ENCODE measurements at regions not wholly inside any gene's neighbourhood (a gene's known extent, or its start where the extent isn't known, plus 50 kb on each side); places are given as distances from the start of the nearest gene placed in this dataset.

DNA sequence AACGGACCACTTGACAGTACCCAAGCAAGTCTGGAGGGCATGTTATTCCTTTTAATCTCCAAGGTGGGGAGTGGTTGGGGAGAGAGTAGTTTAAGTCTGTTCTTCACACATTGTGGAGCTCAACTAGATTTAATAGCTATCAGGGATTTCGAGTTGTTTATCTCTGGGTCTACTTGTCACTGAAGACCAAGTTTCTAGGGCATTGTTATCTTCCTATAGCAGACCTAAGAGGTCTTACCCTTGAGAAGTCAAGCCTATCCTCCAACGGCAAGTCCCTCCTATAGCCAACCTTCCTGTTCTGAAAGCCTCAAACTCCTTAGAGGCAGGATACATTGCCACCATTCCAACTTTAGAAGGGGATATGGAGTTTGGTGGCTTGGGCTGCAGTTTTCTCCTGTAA is 164.5 kb upstream of the MOCS1 start:
- DNase-seq (ENCODE audit: low read depth), result no peak
- H3K4me3 ChIP-seq (ENCODE audit: control insufficient read depth, low read depth, low read length), result no peak overlapping the region
- TF ChIP-seq, protein P1, sequence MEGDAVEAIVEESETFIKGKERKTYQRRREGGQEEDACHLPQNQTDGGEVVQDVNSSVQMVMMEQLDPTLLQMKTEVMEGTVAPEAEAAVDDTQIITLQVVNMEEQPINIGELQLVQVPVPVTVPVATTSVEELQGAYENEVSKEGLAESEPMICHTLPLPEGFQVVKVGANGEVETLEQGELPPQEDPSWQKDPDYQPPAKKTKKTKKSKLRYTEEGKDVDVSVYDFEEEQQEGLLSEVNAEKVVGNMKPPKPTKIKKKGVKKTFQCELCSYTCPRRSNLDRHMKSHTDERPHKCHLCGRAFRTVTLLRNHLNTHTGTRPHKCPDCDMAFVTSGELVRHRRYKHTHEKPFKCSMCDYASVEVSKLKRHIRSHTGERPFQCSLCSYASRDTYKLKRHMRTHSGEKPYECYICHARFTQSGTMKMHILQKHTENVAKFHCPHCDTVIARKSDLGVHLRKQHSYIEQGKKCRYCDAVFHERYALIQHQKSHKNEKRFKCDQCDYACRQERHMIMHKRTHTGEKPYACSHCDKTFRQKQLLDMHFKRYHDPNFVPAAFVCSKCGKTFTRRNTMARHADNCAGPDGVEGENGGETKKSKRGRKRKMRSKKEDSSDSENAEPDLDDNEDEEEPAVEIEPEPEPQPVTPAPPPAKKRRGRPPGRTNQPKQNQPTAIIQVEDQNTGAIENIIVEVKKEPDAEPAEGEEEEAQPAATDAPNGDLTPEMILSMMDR (conservative IDR thresholded peaks at IDR 0.05; ENCODE audit: control insufficient read depth, insufficient read depth, low read depth, low read length), result no peak

DNA sequence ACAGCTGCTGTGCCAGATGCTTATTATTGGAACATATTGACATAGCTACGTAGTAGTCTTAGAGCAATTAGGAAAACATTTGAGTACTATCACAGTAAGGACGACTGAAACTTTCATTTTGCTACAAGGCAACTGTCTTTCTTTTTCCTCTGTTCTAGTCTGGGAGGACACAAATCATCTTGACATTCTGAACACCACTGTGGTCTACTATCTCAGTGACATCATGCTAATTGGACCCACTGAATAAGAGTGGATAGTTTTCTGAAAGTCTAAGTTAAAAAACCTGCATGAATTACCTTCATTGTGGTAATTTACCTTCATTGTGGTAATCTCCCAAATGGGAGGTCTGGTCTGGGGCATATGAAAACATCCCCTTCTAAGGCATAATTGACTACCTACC is 163.3 kb upstream of the MOCS1 start:
- no peak for DNase-seq (ENCODE audit: low read depth)
- TF ChIP-seq, protein P1 (conservative IDR thresholded peaks at IDR 0.05; ENCODE audit: control insufficient read depth, insufficient read depth, low read depth, low read length), result no peak
- H3K4me3 ChIP-seq (ENCODE audit: control insufficient read depth, low read depth, low read length), result no peak overlapping the region

DNA sequence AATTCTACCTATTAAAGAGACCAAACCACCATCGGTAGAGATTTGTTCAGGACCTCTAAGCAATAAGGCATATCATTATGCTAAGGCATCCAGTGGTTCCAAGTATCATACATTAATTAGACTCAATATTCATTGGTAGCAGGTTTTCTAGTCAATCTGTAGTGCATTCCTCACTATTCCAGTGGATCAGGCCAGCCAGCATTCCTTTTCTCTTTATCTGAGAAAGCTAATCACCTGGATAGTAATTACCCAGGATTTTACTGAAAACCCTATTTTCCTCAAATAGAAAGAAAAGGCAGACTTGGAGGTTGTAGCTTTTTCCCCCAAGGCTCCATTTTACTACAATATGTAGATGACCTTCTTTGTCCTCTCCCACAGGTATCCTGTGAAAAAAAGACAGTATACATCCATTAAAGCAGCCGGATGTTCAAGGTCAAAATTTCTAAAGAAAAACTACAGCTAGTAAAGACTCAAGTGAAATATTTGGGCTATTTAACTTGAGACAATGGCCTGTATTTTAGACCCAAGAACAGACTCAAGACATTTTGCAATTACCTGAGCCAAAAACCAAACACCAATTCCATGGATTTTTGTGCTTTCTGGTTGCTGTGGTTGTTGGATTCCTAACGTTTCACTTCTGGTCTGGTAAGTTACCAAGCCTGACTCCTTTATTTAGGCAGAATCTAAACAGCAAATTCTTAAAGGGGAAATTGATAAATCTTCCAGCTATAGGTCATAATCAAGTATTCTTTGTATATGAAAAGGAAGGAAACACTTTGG is 149.1 kb upstream of the MOCS1 start:
- TF ChIP-seq, protein P1 (conservative IDR thresholded peaks at IDR 0.05; ENCODE audit: control insufficient read depth, insufficient read depth, low read depth, low read length), result no peak
- H3K4me3 ChIP-seq (ENCODE audit: control insufficient read depth, low read depth, low read length), result no peak overlapping the region
- no peak for DNase-seq (ENCODE audit: low read depth)

DNA sequence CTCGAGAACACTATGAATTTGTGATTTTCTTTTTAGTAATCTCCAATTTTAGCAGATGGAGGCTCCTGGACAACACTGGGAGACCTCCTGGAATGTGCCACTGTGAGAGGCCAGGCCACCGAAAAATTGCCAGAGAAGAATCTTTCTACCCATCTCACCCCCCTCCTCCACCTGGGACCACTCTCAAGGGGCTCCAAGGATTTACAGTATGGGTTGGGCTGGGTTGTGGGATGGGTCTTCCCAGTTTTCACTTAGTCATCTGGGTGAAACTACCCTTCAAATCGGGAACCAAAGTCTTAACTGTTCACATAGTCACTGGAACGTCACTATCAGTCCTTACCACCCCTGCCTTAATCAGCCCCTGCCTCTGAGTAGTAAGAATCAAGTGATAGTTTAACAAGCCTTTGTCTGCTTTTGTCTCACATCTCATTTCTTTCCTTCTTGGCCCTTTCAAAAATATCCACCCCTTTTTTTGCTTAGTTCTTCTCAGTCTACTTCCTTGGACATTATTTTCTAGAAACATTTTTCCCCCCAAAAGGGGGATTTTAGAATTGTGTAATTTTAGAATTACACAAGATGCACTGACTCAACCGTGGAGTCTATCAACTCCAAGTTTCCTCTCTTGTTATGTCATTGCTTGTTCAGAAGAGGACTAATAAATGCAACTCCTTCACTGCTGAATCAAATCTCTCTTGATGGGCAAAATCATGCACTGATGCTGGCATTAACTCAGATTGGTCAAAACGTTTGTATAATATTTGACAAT is 148.2 kb upstream of the MOCS1 start:
- H3K4me3 ChIP-seq (ENCODE audit: control insufficient read depth, low read depth, low read length), result no peak overlapping the region
- TF ChIP-seq, protein P1 (conservative IDR thresholded peaks at IDR 0.05; ENCODE audit: control insufficient read depth, insufficient read depth, low read depth, low read length), result no peak
- no peak for DNase-seq (ENCODE audit: low read depth)

DNA sequence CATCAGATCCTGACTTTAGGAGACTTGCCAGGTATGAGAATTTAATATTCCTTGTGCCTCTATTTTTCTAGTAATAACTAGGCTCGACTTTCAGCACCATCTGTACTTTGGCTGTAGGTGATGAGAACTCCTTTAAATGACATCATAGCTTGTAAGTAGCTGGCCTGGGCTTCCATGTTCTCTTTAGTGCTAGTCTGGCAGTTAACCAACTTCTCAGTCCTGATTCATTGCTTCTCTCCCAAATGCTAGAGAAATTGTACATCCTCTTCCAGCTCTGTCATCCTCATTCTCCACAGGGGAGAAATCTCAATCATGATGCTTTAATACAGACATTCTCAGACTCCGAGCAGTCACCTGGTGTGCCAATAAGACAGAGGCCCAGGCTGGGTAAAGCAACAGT is 143.5 kb upstream of the MOCS1 start:
- TF ChIP-seq, protein P1 (conservative IDR thresholded peaks at IDR 0.05; ENCODE audit: control insufficient read depth, insufficient read depth, low read depth, low read length), result no peak
- DNase-seq (ENCODE audit: low read depth), result no peak
- no peak overlapping the region for H3K4me3 ChIP-seq (ENCODE audit: control insufficient read depth, low read depth, low read length)

DNA sequence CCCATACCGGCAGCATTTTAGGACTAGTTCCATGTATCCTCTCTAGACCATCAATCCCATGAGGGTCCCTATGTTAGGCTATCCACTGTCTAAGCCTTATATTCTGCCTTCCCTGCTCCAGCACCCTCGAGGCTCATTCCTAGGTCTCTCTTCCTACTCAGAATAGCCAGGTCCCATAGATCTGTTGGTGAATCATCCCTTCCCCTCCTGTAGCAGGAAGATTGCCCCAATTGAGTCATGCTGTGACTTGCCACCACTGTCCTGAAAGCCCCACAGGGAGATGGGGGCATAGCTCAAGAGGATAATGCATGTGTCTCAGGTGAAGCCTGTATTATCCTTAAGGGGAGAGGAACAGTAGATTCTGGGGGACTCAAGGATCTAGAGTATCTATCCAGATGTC is 143.1 kb upstream of the MOCS1 start:
- TF ChIP-seq, protein P1 (conservative IDR thresholded peaks at IDR 0.05; ENCODE audit: control insufficient read depth, insufficient read depth, low read depth, low read length), result no peak
- DNase-seq (ENCODE audit: low read depth), result no peak
- no peak overlapping the region for H3K4me3 ChIP-seq (ENCODE audit: control insufficient read depth, low read depth, low read length)

Data from fibroblast of mammary gland (primary cell).